Spleen (tissue), 11 donors: ENCODE measurements at regions not wholly inside any gene's neighbourhood (a gene's known extent, or its start where the extent isn't known, plus 50 kb on each side); places are given as distances from the start of the nearest gene placed in this dataset.

ENCODE experiments used
- DNase-seq: peaks from one replicate; pipeline ENCODE4 v3.0.0-alpha.2; 2020
- H3K27ac ChIP-seq, 8 donors: fragments of 200-600 bp; sonication (generic) in 7 of 8; 1 replicate in 4 of 8; 2 replicates in 4 of 8; pipeline versions ENCODE4 v1.5.0 to v1.8.0; 2016 to 2021; ENCODE audit warnings: inconsistent platforms in 4 of 8, mild to moderate bottlenecking in 4 of 8, moderate library complexity in 1 of 8
- H3K27me3 ChIP-seq, 7 donors: fragments of 200-600 bp; sonication (generic) in 6 of 7; replicated peaks in 1 of 7; 1 replicate in 4 of 7; 2 replicates in 3 of 7; pipeline versions ENCODE4 v1.5.0 to v1.8.0; 2016 to 2021; ENCODE audit warnings: inconsistent platforms in 3 of 7, mild to moderate bottlenecking in 1 of 7
- H3K36me3 ChIP-seq, 6 donors: fragments of 200-600 bp; sonication (generic) in 5 of 6; 1 replicate in 4 of 6; 2 replicates in 2 of 6; pipeline versions ENCODE4 v1.5.0 to v1.8.0; 2016 to 2021; ENCODE audit warnings: inconsistent platforms in 2 of 6
- H3K4me1 ChIP-seq, 6 donors: fragments of 200-600 bp; sonication (generic) in 5 of 6; 1 replicate in 3 of 6; 2 replicates in 3 of 6; pipeline versions ENCODE4 v1.5.0 to v1.8.0; 2016 to 2021; ENCODE audit warnings: inconsistent platforms in 3 of 6
- H3K4me3 ChIP-seq, 8 donors: fragments of 200-600 bp; sonication (generic) in 7 of 8; 1 replicate in 4 of 8; 2 replicates in 4 of 8; pipeline versions ENCODE4 v1.5.0 to v1.8.0; 2016 to 2021; ENCODE audit warnings: inconsistent platforms in 4 of 8, mild to moderate bottlenecking in 4 of 8, moderate library complexity in 2 of 8
- H3K9me3 ChIP-seq, 8 donors: fragments of 200-600 bp; sonication (generic) in 7 of 8; 1 replicate in 4 of 8; 2 replicates in 4 of 8; pipeline versions ENCODE4 v1.5.0 to v1.8.0; 2016 to 2021; ENCODE audit warnings: inconsistent platforms in 4 of 8
- CTCF ChIP-seq, 11 experiments: fragments of 200-600 bp in 7 of 11; fragments of 450-650 bp in 4 of 11; sonication (generic) in 4 of 11; IDR thresholded peaks in 8 of 11; conservative IDR thresholded peaks in 3 of 11; 1 replicate in 7 of 11; 2 replicates in 4 of 11; pipeline versions ENCODE4 v1.4.0 to v1.8.0; 2016 to 2021; ENCODE audit warnings: antibody characterized with exemption in 11 of 11, inconsistent platforms in 4 of 11, mild to moderate bottlenecking in 1 of 11
- POLR2A ChIP-seq, 3 donors: fragments of 450-650 bp; IDR thresholded peaks; one replicate each; pipeline ENCODE4 v1.5.1; 2017; ENCODE audit warnings: antibody characterized with exemption in 3 of 3, mild to moderate bottlenecking in 1 of 3
- POLR2AphosphoS5 ChIP-seq, 3 donors: sonication (generic); formaldehyde crosslinking; IDR thresholded peaks; one replicate each; pipeline ENCODE4 v1.5.1; 2017; ENCODE audit warnings: antibody characterized with exemption in 3 of 3
- WGBS, 5 donors: extraction: QIAGEN DNeasy Blood & Tissue Kit in 3 of 5; methylation state at CpG; one replicate each; pipeline versions ENCODE4 v1.1.5 to v1.1.7; 2013 to 2018; 5-methylcytosine and 5-hydroxymethylcytosine counted together
- intact Hi-C: fragments of 100-400 bp; cut with DNase I; formaldehyde crosslinking; loops from one replicate; pipeline ENCODE4 v1.15.0; 2023; ENCODE audit warnings: low total_unique reads
- donor health status: healthy with polysubstance abuse.
- donor health status: DM: no; HTN: no; CAD: no; lungs with moderate emphysema.
- donor health status: DM: no; HTN: no; CAD: no.
- donor health status: Bipolar disorder and iron deficiency.
- donor health status: healthy.
- donor health status: DM: no; HTN: no; CAD: no.
- donor health status: DM: yes; HTN: yes; CAD: no.

GRCh38 chr7:119228482-119228881 is 1004.0 kb downstream of the ANKRD7 start:
- no peak overlapping the region for H3K27ac ChIP-seq
- WGBS, 5 donors, result 58 to 90% (median 69%) methylated on average over 1 of the region's 1 CpG

GRCh38 chr7:119232091-119232490 is 1007.6 kb downstream of the ANKRD7 start:
- no peak overlapping the region for H3K27ac ChIP-seq
- 70 to 81% (median 75%) methylated on average over 2 of the region's 2 CpGs for WGBS, 5 donors

More at GRCh38 chr7:119228482-119228881, 1004.0 kb downstream of the ANKRD7 start:
- no peak for DNase-seq
- no peak for TF ChIP-seq POLR2A (IDR thresholded peaks at IDR 0.05)
- no peak for TF ChIP-seq CTCF (IDR thresholded peaks at IDR 0.05 in 8 of 11, conservative IDR thresholded peaks at IDR 0.05 in 3 of 11)
- TF ChIP-seq POLR2AphosphoS5 (IDR thresholded peaks at IDR 0.05), result no peak
- Histone ChIP-seq H3K4me3 (no peak overlapping the region), H3K4me1 (no peaks in the 10 kb centered on the region), H3K27me3 (no peaks in the 10 kb centered on the region), H3K36me3 (no peaks in the 10 kb centered on the region), H3K9me3 (no peaks in the 10 kb centered on the region)
- intact Hi-C loops, result no loop called here

GRCh38 chr7:119233015-119233414 is 1008.5 kb downstream of the ANKRD7 start:
- no peaks in the 10 kb centered on the region for H3K4me1 ChIP-seq
- 90 to 97% (median 95%) methylated on average over 1 of the region's 1 CpG for WGBS, 5 donors
- no peak overlapping the region for H3K27ac ChIP-seq
- H3K27me3 ChIP-seq, result no peaks in the 10 kb centered on the region
- H3K36me3 ChIP-seq, result no peaks in the 10 kb centered on the region
- TF ChIP-seq POLR2A (IDR thresholded peaks at IDR 0.05), result no peak
- TF ChIP-seq CTCF (IDR thresholded peaks at IDR 0.05 in 8 of 11, conservative IDR thresholded peaks at IDR 0.05 in 3 of 11), result no peak
- TF ChIP-seq POLR2AphosphoS5 (IDR thresholded peaks at IDR 0.05), result no peak
- intact Hi-C loops, result no loop called here
- H3K9me3 ChIP-seq, result no peaks in the 10 kb centered on the region
- no peak overlapping the region for H3K4me3 ChIP-seq
- no peak for DNase-seq

More at GRCh38 chr7:119232091-119232490, 1007.6 kb downstream of the ANKRD7 start:
- Histone ChIP-seq H3K9me3 (no peaks in the 10 kb centered on the region), H3K27me3 (no peaks in the 10 kb centered on the region), H3K4me1 (no peaks in the 10 kb centered on the region), H3K4me3 (no peak overlapping the region), H3K36me3 (no peaks in the 10 kb centered on the region)
- no peak for DNase-seq
- TF ChIP-seq POLR2AphosphoS5 (IDR thresholded peaks at IDR 0.05) (no peak), CTCF (IDR thresholded peaks at IDR 0.05 in 8 of 11, conservative IDR thresholded peaks at IDR 0.05 in 3 of 11) (no peak), POLR2A (IDR thresholded peaks at IDR 0.05) (no peak)
- intact Hi-C loops, result no loop called here

- H3K4me1 ChIP-seq, result no peaks in the 10 kb centered on the region
- TF ChIP-seq POLR2AphosphoS5 (IDR thresholded peaks at IDR 0.05) (no peak), CTCF (IDR thresholded peaks at IDR 0.05 in 8 of 11, conservative IDR thresholded peaks at IDR 0.05 in 3 of 11) (no peak), POLR2A (IDR thresholded peaks at IDR 0.05) (no peak)
- H3K27ac ChIP-seq, result no peak overlapping the region
- H3K27me3 ChIP-seq, result no peaks in the 10 kb centered on the region
- H3K9me3 ChIP-seq, result no peaks in the 10 kb centered on the region
- intact Hi-C loops, result no loop called here
- no peaks in the 10 kb centered on the region for H3K36me3 ChIP-seq
- H3K4me3 ChIP-seq, result no peak overlapping the region
- no peak for DNase-seq
These were observed 1020.0 kb upstream of the KCND2 start for GRCh38 chr7:119252962-119253361.
